GM19452 (cell line): ENCODE measurements at regions not wholly inside any gene's neighbourhood (a gene's known extent, or its start where the extent isn't known, plus 50 kb on each side); places are given as distances from the start of the nearest gene placed in this dataset.

ENCODE experiments used
- ATAC-seq: cut with Tn5 transposase; IDR thresholded peaks from one replicate; pipeline ENCODE4 v1.9.1; 2021; ENCODE audit not compliant: unreplicated experiment

DNA sequence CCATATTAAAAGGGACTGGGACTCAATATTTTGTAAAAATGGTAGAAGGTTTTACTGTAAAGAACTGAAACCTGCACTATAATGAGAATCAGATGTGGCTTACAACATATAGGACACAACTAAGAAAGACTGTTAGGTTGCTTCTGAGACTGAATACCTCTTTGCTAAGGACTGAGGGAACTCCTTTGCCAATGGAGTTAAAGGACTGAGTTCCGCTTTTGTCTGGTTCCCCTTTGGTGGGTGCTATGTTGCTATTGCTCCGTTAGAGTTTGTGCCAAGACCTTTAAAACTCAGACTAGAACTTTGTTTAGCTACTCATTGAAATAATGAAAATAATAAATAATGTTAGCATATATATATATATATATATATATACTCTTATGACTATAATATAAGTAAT lies 147.8 kb upstream of the KCNMB2 start:
- no peak for ATAC-seq

DNA sequence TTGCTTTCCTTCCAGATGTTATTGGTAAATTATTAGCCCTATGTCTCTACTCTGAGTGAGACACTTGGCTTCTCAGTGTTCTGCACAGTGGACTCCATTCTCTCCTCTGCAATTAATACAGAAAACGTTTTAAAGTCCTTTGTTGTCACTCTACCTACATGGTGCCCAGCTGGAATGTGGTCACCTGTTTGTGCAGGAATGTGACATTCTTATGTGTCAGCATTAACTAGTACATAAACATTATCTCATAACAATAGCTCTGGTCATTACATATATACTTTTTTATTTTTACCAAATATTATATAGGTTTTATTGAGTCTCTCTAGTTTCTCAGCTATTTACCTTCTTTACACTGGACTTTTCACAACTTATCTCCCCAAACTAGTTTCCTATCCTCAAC lies 147.0 kb upstream of the KCNMB2 start:
- no peak for ATAC-seq

DNA sequence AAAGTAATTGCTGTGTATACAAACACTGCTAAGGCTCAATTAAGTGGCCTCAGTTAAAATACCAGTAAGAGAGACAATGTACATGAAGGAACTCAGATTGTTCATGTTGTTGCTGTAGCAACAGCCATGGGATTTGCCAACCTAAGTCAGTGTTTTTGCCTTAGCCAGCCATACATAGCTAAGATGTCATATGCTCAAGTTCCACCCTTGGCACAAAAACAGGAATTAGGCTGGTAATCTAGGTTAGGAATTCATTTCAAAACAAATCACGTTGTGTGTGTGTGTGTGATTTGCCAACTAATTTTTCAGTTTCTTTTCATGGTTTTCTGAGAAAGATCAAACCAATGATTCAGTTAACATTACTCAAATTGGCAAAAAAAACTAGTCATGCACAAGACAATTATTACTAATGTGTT lies 143.7 kb upstream of the KCNMB2 start:
- no peak for ATAC-seq

DNA sequence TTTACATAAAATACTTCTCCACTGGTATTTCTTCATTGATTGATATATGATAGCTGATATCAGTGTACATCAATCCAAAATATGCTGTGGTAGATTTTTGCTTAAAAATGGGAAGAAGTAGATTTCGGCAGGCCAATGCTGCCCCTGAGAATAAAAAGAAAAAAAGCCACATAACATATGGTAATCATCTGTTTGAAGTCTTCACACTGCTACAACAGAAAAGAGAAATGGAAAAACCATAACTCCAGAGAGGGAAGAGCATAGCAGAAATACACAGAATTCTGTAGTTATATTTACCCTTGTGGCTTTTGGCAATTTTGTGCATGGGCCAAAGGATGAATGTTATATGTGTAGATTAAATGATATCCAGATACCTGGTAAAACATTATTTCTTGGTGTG lies 143.1 kb upstream of the KCNMB2 start:
- ATAC-seq = no peak

DNA sequence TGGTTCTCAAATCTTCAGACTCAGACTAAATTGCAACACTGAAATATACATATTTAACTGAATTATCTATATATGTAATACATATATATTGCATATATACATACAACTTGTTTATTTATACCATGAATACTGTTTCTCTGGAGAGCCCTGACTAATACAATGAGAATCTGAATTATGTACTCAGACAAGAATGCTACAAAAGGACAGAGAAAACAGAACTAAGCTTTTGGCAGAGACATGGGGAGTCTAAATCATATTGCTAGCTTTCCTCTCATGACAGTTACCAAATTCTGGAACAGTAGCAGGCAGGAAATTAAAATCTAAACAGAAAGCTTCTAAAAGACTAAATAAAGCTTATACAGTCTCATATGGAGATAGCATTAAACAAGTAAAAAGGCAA lies 142.4 kb upstream of the KCNMB2 start:
- no peak for ATAC-seq

DNA sequence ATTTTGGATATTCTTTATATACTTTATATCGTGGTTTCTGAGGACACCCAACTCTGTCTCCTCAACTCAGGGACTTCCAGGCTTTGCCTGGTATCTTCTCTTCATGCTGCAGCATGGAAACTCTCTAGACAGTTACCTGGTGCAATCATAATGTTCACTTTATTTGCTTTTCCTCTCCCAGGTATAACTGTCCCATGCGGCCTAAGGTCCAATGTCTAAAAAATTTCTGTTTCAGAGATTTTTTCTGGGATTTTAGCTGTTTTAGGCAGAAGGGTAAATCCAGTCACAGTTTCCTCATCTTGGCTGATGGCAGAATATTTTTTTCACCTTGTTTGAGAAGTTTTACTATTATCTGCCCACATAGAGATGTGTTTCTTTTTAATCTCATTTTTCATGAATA lies 139.9 kb upstream of the KCNMB2 start:
- no peak for ATAC-seq

DNA sequence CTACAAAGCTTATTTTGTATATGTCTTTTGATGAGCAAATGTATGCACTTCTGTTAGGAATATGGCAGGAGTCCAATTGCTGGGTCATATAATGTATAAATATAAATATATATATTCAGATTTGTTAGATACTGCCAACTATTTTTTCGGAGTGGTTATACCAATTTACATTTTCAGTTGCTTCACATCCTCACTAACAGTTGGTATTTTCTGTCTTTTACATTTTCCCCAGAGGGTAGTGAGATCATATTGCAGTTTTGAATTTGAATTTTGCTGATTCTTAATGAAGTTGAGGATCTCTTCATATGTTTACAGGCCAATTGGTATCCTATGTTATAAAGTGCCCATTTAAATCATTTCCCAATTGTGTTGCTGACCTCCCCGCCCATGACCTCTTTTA lies 139.0 kb upstream of the KCNMB2 start:
- no peak for ATAC-seq

DNA sequence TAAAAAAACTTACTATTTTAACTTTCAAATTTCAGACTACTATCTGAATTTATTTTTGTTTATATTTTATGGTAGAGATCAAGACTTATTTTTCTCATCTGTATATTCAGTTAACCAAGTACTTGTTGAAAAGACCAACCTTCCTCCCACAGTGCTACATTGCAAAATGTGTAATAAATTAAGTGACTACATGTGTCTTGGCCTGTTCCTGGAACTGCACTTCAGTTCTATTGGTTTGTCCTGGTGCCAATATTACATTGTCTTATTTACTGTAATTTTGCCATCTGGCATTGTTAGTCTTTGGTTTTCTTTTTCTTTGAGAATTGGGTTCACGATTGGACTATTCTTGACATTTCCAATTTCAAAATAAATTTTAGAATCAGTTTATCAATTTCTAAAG lies 138.4 kb upstream of the KCNMB2 start:
- ATAC-seq = no peak

DNA sequence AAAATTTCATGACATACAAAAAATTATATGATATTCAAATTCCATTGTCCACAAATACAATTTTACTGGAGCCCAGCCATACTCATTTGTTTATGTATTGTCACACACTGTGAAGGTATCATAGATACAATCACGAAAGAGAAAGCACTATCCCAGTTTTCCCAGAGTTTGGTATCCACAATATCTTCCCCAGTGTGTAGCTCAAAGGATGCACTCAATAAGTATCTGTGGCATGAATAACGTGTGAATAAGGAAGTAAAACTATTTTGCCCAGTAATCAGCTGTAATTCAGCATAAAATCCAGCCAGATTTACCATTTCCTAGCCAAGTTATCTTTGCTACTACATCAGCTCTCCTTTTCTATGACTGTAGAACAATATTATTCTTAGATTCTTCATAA lies 131.3 kb upstream of the KCNMB2 start:
- ATAC-seq = no peak

DNA sequence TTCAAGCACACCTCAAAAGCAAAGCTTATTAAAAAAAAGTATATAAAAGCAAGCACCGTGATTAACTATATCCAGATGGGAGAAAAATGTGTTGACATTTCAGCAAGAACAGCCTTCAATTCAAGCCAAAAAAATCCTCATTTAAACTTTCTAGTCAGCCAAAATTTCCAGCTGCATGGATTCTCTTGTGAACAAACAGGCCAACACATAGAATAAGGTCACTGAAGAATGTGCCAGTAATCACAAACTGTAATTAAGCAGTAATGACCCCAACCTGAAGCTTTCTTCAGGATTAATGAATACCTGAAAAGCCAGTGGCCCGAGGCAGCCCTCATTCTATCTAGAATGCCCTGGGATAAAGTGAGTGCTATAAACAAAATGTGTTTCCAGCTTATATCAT lies 130.7 kb upstream of the KCNMB2 start:
- ATAC-seq = no peak

DNA sequence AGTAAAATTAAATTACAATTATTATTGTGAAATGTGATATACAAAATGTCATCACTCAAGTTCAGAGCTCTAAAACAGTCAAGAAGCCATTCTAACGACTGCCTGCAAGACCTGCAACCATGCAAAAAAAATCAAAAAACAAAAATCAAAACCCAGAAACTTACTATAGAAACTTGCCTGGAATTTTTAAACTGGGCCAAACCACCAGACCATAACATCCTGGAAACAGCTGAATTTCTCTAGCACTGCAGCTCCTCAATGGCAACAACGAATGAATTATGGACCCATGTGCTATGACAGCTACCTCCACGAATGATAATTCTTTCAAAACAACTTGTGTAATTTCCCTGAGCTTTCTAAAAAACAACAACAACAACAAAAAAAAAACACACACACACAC lies 130.0 kb upstream of the KCNMB2 start:
- no peak for ATAC-seq

DNA sequence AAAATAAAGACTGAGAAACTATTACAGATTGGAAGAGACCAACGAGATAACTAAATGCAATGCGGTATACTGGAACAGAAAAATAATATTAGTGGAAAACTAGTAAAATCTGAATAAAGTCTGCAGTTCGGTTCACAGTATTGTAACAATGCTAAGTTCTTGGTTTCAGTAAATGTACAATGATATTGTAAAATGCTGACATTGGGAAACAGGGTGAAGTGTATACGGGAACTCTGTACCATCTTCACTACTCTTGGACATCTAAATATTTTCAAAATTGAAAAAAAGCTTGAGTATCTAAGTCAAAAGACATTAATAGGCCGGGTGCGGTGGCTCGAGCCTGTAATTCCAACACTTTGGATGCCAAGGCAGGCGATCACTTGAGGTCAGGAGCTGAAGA lies 120.9 kb upstream of the KCNMB2 start:
- no peak for ATAC-seq

DNA sequence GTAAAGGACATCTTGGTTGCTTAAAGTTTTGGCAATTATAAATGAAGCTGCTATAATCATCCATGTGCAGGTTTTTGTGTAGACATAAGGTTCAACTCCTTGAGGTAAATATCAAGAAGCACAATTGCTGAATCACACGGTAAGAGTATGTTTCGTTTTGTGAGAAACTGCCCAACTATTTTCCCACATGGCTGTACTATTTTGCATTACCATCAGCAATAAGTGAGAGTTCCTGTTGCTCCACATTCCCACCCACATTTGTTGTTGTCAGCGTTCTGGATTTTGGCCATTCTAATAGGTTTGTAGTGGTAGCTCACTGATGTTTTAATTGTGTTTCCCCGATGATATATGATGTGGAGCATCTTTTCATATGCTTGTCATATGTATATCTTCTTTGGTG lies 118.5 kb upstream of the KCNMB2 start:
- ATAC-seq = no peak

DNA sequence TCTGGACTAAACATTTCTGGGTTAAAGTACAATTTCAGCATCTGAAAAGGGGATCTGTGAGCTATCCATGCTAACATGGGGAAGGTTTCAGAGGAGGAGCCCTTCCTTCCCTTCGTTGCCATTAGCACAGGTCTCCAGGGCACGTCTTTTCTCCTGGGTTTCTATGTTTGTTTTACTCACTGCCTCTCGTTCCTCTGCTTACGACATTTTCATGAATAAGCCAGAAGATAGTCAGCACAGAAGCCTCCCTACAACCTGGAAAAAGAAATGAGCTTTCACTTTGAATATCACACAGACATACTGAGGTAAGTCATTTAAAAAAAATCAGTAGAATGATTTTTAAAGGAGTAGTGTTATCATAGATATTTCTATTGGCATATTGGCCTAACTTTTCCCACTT lies 117.2 kb upstream of the KCNMB2 start:
- no peak for ATAC-seq

DNA sequence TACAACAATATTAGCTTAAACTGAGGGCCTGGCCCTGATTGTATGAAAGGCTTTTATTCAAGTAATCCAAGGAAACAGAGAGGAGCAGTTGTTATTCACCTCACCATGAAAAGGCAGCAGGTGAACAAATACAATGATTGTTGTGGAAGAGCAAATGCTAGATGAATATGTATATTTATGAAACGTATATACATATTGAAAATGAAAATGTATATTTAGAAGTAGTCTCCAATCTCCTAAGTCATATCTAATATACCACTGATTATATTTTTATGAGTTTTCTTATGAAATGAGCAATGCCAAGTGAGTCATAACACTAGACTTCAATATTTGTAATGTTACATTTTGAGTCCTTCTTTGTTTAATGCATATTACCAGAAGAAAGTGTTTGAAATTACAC lies 116.2 kb upstream of the KCNMB2 start:
- no peak for ATAC-seq

DNA sequence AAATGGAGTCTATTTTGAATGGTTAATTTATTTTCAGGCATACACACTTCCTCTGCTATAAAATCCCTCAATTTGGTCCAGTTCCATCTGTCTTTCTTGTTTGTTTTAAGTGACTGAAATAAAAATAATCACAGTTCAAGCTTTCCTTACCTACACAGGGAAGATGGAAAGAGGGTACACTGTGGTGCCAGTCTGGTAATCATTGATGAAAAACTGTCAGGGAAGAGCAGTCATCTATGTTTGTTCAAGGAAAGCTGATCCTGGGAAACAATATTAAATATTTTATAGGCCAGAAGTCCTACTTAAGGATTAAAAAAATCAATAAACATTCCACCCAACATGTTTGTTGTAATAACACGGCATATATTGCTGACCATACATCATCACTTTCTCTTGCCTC lies 115.2 kb upstream of the KCNMB2 start:
- ATAC-seq = no peak

DNA sequence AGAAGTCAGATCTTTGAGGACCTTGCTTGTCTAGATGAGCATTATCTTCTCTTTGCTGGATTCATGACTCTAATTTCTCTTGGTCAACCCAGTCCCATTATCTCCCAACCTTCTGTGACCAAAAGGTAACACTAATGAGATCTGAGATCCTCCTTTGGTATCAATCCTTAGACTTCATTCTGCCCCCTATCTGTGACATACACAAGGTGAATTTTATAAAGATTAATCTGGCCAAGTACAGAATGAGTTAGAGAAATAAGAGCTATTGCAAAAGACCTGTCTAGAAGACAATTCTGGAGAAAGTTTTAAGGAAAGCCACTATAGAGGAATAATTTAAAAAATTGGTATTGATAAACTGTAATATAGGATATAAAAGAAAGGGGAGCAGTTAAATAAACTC lies 113.8 kb upstream of the KCNMB2 start:
- ATAC-seq = no peak

DNA sequence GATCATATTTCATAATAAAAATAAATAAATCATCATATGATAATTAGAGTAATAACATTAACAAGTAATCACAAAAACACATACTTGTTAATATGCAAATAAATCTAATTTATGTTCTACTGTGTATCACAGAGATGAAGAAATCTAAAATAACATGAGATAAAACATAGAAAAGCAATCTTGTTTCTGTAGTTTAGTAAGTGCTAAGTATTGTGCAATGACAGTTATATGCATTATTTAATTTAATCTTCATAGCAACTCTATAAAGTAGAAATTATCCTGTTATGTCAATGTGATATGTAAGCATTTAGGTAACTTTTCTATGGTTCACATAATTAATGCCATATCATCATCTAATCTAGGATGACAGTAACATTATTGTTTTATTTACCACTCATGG lies 108.2 kb upstream of the KCNMB2 start:
- ATAC-seq = no peak

DNA sequence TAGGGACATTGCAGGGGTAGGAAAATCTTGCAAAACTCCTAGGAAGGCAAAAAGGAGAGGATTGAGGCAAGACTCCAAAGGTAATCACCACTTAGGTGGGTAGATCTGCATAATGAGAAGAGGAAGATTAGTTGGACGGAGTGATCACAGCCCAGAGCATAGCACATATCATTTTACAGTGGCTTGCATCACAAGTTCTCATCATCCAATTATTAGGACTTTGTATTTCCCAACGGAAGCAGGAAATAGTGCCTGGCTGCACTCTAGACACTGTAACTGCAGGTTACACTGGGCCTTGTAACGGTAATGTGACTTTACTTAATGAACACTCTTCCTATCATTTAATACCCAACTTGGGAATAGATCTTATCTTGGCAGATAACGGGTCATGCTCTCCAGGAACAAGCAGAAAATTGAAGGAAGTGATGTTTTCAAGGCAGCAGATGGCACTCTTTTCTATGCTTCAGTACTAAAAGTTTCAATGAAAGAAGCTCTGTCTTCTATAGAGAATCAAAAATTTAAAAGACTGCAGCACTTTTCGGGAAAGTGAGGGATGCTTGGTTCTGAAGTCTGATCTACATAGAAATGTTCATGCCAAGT lies 101.9 kb upstream of the KCNMB2 start:
- no peak for ATAC-seq

DNA sequence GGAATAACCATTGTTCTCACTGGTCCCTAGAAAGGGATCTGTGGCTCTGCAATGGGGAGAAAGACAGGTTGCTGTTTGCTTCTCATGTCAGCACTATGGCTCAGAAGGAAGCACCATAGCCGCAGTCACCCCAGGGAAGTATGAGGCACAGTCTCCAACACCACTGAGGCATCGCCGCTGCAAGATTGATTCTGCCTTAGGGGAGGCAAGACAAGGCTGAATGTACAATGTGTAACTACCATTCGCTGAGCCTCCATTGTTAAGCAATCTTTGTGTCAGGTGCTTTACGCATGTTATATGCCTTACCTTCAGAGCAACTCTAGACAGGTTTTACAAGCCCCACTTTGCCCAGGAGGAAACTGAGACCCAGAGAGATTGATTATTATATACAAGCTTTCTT lies 100.7 kb upstream of the KCNMB2 start:
- no peak for ATAC-seq

DNA sequence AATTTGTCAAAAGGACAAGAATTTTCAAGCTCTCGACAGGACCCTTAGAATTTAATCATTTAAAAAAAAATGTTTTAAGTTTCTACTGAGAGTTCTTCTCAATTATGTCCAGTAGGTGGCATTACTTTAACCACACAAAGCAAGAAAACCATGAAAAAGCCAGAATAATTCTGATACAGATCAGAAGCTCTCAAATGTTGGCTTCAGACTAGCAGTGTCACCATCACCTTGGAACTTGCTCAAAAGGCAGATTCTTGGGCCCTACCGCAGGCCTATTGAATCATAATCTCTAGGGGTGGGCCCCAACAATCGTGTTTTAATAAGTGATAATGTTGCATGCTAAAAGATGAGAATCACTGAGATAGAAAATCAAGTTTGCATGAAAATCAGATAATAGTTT lies 99.5 kb upstream of the KCNMB2 start:
- ATAC-seq = no peak

DNA sequence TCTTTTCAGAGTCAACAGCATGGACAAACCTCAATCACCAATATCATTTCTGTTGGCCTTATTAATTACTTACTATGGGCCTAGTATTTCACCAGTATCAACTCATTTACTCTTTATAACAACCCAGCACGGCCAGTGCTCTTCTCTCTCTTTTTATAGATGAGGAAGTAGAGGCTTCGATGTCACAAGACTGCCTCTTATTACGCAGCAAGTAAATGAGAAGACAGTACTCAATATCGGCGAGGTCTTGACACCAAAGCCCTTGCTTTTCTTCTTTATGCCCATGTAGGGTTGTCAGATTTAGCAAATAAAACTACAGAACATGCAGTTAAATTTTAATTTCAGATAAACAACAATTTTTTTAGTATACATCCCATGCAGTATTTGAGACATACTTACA lies 99.0 kb upstream of the KCNMB2 start:
- ATAC-seq = no peak

DNA sequence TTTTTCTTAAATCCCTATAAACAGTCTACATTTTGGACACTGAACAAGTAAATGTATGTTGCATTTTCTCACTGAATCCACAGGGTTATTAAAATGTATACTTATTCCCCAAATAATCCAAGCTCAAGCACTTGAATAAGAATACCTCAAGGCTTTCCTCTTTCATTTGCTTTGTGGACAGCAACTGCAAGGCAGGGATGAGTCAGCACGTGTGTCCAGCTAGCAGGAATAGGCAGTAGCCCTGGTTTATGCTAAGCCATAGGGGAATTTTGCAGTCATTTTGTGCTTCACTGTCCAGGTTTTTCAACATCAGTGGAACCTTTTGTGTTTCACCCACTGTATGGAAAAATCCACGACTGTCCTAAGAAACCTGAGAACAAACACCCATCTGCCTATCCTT lies 96.7 kb upstream of the KCNMB2 start:
- no peak for ATAC-seq

DNA sequence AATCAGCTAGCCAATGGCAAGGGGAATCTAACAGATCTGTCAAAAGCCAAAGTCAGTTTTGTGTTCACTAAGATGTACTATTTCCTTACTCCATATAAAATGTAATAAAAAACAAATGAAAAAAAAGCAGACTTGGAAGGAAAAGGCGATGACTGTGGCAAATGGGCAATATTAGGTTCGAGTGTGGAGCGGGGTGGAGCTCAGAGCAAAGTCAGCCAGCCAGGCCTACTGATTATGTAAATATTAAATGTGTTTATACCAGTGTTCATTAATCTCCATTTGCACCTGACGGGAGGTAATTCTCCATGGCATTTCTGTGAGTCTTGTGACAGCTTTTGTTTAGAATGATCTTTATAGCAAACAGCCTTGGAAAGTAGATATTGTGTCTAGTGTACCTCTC lies 96.2 kb upstream of the KCNMB2 start:
- no peak for ATAC-seq
